ENCODE measurements at regions not wholly inside any gene's neighbourhood (a gene's known extent, or its start where the extent isn't known, plus 50 kb on each side); places are given as distances from the start of the nearest gene placed in this dataset.

GRCh38 chr2:177161741-177162460 is 50.7 kb upstream of the HNRNPA3 start:
- no peaks in the 10 kb centered on the region for H3K9me3 ChIP-seq (ENCODE audit: low read length)
- H3K27me3 ChIP-seq (ENCODE audit: control insufficient read depth in 1 of 2, insufficient read depth in 2 of 2, low read length in 2 of 2): peaks cover 0 to 4% of the 10 kb centered on the region in 2 experiments; a peak in 1 of 5 replicates
- no peak for DNase-seq (ENCODE audit: low spot score)
- H3K36me3 ChIP-seq (replicated peaks in 1 of 2; ENCODE audit: control insufficient read depth in 1 of 2, insufficient read depth in 2 of 2, low read length in 2 of 2): no peaks in the 10 kb centered on the region
- BruUV-seq (replicated peaks): no TSS peak
- ATAC-seq: peak; percentile 62
- peak overlapping the region; percentile 26 to 38 (median 26); a peak in 4 of 6 replicates for H3K4me3 ChIP-seq (replicated peaks in 1 of 3; ENCODE audit: insufficient read depth in 1 of 3, low read depth in 2 of 3, low read length in 3 of 3)
- peak overlapping the region; percentile 93 for H2AFZ ChIP-seq (ENCODE audit: low read length)
- H3K4me1 ChIP-seq (ENCODE audit: insufficient read depth, low read length): peaks cover 37% of the 10 kb centered on the region
- 30% methylated on average over 12 of the region's 12 CpGs for WGBS (ENCODE audit: low lambda C conversion rate)
- intact Hi-C loops (cut with micrococcal nuclease; ENCODE audit: unreplicated experiment): loop anchor here (5.0 kb wide), 2 partner anchors 440 to 560 kb away; no protein-coding TSS in a partner anchor
- no peak overlapping the region for H3K27ac ChIP-seq (ENCODE audit: extremely low read length, insufficient read depth, low read length)
- peak overlapping the region; percentile 56 for H3K9ac ChIP-seq (ENCODE audit: insufficient read depth, low read depth, low read length)
- in situ Hi-C loops (cut with HindIII; ENCODE audit: extremely low pct_ligation_motif_present, low pct_unique_long_range_greater_than_20kb): loop anchor here (5.0 to 10.0 kb wide), 4 partner anchors 100 to 563 kb away; partner anchors contain the start of gene NFE2L2
- POLR2A ChIA-PET: interaction anchor here (1.0 to 1.3 kb wide), 2 partner anchors 51 to 103 kb away, joined by 3 to 4 read pairs; partner anchors contain the start of genes HNRNPA3 and NFE2L2
- CTCF ChIA-PET (ENCODE audit: low intra/inter-chr PET ratio, low total read pairs): interaction anchor here (5.1 kb wide), 1 partner anchor 172 kb away, joined by 47 read pairs; no protein-coding TSS in a partner anchor
- no peak for FAIRE-seq
- H3K79me2 ChIP-seq (ENCODE audit: insufficient read depth, low read length): peaks cover 12% of the 10 kb centered on the region
- H4K20me1 ChIP-seq (ENCODE audit: insufficient read depth, low read length): no peaks in the 10 kb centered on the region
- peak overlapping the region; percentile 78 for H3K4me2 ChIP-seq (ENCODE audit: low read depth, low read length)
- TF ChIP-seq NCOA1 (CRISPR knock-in tag; IDR thresholded peaks at IDR 0.05) (0 out of 2 replicates have a peak, but pooled peaks have one; percentile 61), ZNF75D (CRISPR knock-in tag; IDR thresholded peaks at IDR 0.05; ENCODE audit: borderline replicate concordance) (no peak), ZMYM4 (CRISPR knock-in tag; IDR thresholded peaks at IDR 0.05) (0 out of 2 replicates have a peak, but pooled peaks have one; percentile 23), ZNF501 (CRISPR knock-in tag; IDR thresholded peaks at IDR 0.05) (0 out of 2 replicates have a peak, but pooled peaks have one; percentile 30), FOXC1 (CRISPR knock-in tag; IDR thresholded peaks at IDR 0.05; ENCODE audit: borderline replicate concordance) (peak; percentile 78; the same call in 1 of the 2 replicates), ZSCAN31 (CRISPR knock-in tag; IDR thresholded peaks at IDR 0.05; ENCODE audit: low read depth) (peak; percentile 33; the same call in 1 of the 2 replicates), AHDC1 (CRISPR knock-in tag; IDR thresholded peaks at IDR 0.05; ENCODE audit: borderline replicate concordance) (no peak), GABPA (IDR thresholded peaks at IDR 0.05; ENCODE audit: low read depth, low read length) (no peak), GABPA (CRISPR knock-in tag; IDR thresholded peaks at IDR 0.05; ENCODE audit: low read depth) (peak; percentile 61; the same call in 1 of the 2 replicates), TEAD3 (CRISPR knock-in tag; optimal IDR thresholded peaks at IDR 0.05; ENCODE audit: borderline replicate concordance) (peak; percentile 49), GABPB1 (CRISPR knock-in tag; IDR thresholded peaks at IDR 0.05) (0 out of 2 replicates have a peak, but pooled peaks have one; percentile 28), ZNF883 (CRISPR knock-in tag; IDR thresholded peaks at IDR 0.05; ENCODE audit: not compliant biosample characterization) (no peak)
- TF ChIP-seq, protein P1, sequence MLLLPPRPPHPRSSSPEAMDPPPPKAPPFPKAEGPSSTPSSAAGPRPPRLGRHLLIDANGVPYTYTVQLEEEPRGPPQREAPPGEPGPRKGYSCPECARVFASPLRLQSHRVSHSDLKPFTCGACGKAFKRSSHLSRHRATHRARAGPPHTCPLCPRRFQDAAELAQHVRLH (CRISPR knock-in tag; IDR thresholded peaks at IDR 0.05; ENCODE audit: borderline replicate concordance, low read depth): no peak
- TF ChIP-seq, protein P2, sequence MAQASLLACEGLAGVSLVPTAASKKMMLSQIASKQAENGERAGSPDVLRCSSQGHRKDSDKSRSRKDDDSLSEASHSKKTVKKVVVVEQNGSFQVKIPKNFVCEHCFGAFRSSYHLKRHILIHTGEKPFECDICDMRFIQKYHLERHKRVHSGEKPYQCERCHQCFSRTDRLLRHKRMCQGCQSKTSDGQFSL (CRISPR knock-in tag; IDR thresholded peaks at IDR 0.05): no peak
- TF ChIP-seq, protein P3, sequence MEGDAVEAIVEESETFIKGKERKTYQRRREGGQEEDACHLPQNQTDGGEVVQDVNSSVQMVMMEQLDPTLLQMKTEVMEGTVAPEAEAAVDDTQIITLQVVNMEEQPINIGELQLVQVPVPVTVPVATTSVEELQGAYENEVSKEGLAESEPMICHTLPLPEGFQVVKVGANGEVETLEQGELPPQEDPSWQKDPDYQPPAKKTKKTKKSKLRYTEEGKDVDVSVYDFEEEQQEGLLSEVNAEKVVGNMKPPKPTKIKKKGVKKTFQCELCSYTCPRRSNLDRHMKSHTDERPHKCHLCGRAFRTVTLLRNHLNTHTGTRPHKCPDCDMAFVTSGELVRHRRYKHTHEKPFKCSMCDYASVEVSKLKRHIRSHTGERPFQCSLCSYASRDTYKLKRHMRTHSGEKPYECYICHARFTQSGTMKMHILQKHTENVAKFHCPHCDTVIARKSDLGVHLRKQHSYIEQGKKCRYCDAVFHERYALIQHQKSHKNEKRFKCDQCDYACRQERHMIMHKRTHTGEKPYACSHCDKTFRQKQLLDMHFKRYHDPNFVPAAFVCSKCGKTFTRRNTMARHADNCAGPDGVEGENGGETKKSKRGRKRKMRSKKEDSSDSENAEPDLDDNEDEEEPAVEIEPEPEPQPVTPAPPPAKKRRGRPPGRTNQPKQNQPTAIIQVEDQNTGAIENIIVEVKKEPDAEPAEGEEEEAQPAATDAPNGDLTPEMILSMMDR (CRISPR knock-in tag; IDR thresholded peaks at IDR 0.05): peak; percentile 46; the same call in 1 of the 2 replicates

All from HepG2 (cell line).